22Rv1 (cell line): ENCODE measurements at regions not wholly inside any gene's neighbourhood (a gene's known extent, or its start where the extent isn't known, plus 50 kb on each side); places are given as distances from the start of the nearest gene placed in this dataset.

ENCODE experiments used
- H3K27ac ChIP-seq: fragments of 450-650 bp; 2 replicates; pipeline ENCODE4 v1.5.1; 2017
- CTCF ChIP-seq: fragments of 450-650 bp; IDR thresholded peaks from 2 replicates; pipeline ENCODE4 v1.5.1; 2017; ENCODE audit warnings: mild to moderate bottlenecking
- ZFX ChIP-seq: fragments of 450-650 bp; IDR thresholded peaks from 2 replicates; pipeline ENCODE4 v1.6.1; 2017; ENCODE audit warnings: antibody characterized with exemption, borderline replicate concordance

GRCh38 chrX:113058634-113059033 is 218.0 kb upstream of the AMOT start:
- no peak for TF ChIP-seq ZFX
- no peak for TF ChIP-seq CTCF
- no peak overlapping the region for H3K27ac ChIP-seq

DNA sequence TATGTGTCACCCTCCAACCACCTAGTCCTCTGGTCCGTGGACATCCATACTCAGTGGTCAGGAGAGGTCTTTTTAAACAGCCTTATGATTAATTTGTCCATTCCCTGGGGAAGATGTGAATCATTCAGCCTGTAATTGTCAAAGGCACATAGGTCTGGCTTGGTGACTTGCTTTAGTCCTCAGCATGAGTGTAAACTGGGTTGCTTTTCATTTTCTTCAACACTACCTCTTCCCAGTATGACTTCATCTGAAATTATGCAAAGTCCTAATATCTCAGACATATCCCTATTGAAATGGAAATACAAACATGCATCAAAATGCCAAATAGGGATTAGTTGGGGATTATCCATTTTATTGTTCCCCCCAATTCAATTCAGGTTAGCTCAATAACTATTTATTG is 208.3 kb upstream of the AMOT start:
- TF ChIP-seq CTCF = no peak
- no peak for TF ChIP-seq ZFX
- H3K27ac ChIP-seq = no peak overlapping the region

DNA sequence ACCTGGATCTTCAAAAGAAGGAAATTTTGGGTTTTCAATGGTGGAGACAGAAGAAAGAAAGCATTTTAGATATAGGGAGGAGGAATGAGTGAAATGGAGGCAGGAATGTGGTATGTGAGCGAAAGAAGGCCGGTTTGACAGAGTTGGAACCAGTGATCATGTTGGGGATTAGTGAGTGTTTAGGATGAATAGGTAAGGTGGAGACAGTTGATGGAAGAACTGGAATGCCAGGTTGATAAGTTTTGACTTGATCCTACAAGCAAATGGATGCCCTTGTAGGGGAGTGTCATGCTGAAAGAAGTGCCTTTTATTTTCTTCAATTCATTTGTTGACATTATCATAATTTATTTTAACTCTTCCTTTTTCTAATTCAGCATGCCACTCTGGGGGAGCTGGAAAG is 207.8 kb upstream of the AMOT start:
- H3K27ac ChIP-seq = no peak overlapping the region
- TF ChIP-seq ZFX (no peak), CTCF (no peak)

GRCh38 chrX:113033966-113034680 is 193.5 kb upstream of the AMOT start:
- no peak for TF ChIP-seq CTCF
- TF ChIP-seq ZFX = no peak
- H3K27ac ChIP-seq = no peak overlapping the region

DNA sequence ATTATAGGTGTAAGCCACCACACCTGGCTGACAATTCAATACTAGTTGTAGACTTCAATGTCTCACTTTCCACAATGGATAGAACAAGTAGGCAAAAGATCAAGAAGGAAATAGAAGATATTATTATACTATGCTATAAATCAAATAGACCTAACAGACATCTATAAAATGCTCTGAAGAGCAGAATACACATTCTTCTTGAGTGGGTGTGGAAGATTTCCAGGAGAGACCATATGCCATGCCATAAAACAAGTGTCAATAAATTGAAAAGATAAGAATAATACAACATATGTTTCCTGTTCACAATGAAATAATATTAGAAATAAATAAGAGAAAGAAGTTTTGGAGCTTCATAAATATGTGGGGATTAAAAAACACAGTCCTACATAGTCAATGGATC is 179.3 kb upstream of the AMOT start:
- no peak overlapping the region for H3K27ac ChIP-seq
- no peak for TF ChIP-seq ZFX
- no peak for TF ChIP-seq CTCF

- TF ChIP-seq ZFX (no peak), CTCF (no peak)
- no peak overlapping the region for H3K27ac ChIP-seq
Observed at GRCh38 chrX:113009837-113010236, 169.2 kb upstream of the AMOT start.

GRCh38 chrX:113009029-113009428 is 168.4 kb upstream of the AMOT start:
- H3K27ac ChIP-seq = no peak overlapping the region
- TF ChIP-seq ZFX = no peak
- no peak for TF ChIP-seq CTCF
